ENCODE measurements at regions not wholly inside any gene's neighbourhood (a gene's known extent, or its start where the extent isn't known, plus 50 kb on each side); places are given as distances from the start of the nearest gene placed in this dataset.

GRCh38 chr6:74654296-74654695 is 551.6 kb downstream of the COL12A1 start:
- no peak for DNase-seq (ENCODE audit: low read depth, low spot score)
- no peak overlapping the region for H3K27ac ChIP-seq

- no peak for DNase-seq (ENCODE audit: low read depth, low spot score)
- no peak overlapping the region for H3K27ac ChIP-seq
Measured at GRCh38 chr6:74651948-74652842, 553.7 kb downstream of the COL12A1 start.

- H3K27ac ChIP-seq, result no peak overlapping the region
- DNase-seq (ENCODE audit: low read depth, low spot score), result no peak
Measured at GRCh38 chr6:74650668-74651067, 555.2 kb downstream of the COL12A1 start.

- DNase-seq (ENCODE audit: low read depth, low spot score), result no peak
- H3K27ac ChIP-seq, result no peak overlapping the region
Measured at GRCh38 chr6:74646461-74646860, 559.4 kb downstream of the COL12A1 start.

GRCh38 chr6:74645108-74645849 is 560.6 kb downstream of the COL12A1 start:
- H3K27ac ChIP-seq, result no peak overlapping the region
- no peak for DNase-seq (ENCODE audit: low read depth, low spot score)

GRCh38 chr6:74642101-74642500 is 563.8 kb downstream of the COL12A1 start:
- H3K27ac ChIP-seq, result no peak overlapping the region
- DNase-seq (ENCODE audit: low read depth, low spot score), result no peak

- no peak for DNase-seq (ENCODE audit: low read depth, low spot score)
- H3K27ac ChIP-seq, result no peak overlapping the region
Measured at GRCh38 chr6:74638412-74638811, 567.4 kb downstream of the COL12A1 start.

- H3K27ac ChIP-seq, result no peak overlapping the region
Measured at GRCh38 chr6:74632196-74632875, 573.5 kb downstream of the COL12A1 start.

GRCh38 chr6:74631564-74631963 is 574.3 kb downstream of the COL12A1 start:
- no peak for DNase-seq (ENCODE audit: low read depth, low spot score)
- no peak overlapping the region for H3K27ac ChIP-seq

More at GRCh38 chr6:74632196-74632875, 573.5 kb downstream of the COL12A1 start:
- no peak for DNase-seq (ENCODE audit: low read depth, low spot score)

- no peak overlapping the region for H3K27ac ChIP-seq
- no peak for DNase-seq (ENCODE audit: low read depth, low spot score)
Measured at GRCh38 chr6:74626288-74626687, 579.6 kb downstream of the COL12A1 start.

GRCh38 chr6:74623027-74623426 is 582.8 kb downstream of the COL12A1 start:
- no peak for DNase-seq (ENCODE audit: low read depth, low spot score)

GRCh38 chr6:74611220-74611619 is 594.6 kb downstream of the COL12A1 start:
- DNase-seq (ENCODE audit: low read depth, low spot score), result no peak
- no peak overlapping the region for H3K27ac ChIP-seq

More at GRCh38 chr6:74623027-74623426, 582.8 kb downstream of the COL12A1 start:
- H3K27ac ChIP-seq, result no peak overlapping the region

GRCh38 chr6:74610352-74610751 is 595.5 kb downstream of the COL12A1 start:
- no peak for DNase-seq (ENCODE audit: low read depth, low spot score)

GRCh38 chr6:74609871-74610270 is 596.0 kb downstream of the COL12A1 start:
- no peak for DNase-seq (ENCODE audit: low read depth, low spot score)
- H3K27ac ChIP-seq, result no peak overlapping the region

More at GRCh38 chr6:74610352-74610751, 595.5 kb downstream of the COL12A1 start:
- H3K27ac ChIP-seq, result no peak overlapping the region

GRCh38 chr6:74607934-74608333 is 597.9 kb downstream of the COL12A1 start:
- H3K27ac ChIP-seq, result no peak overlapping the region
- DNase-seq (ENCODE audit: low read depth, low spot score), result no peak

GRCh38 chr6:74607468-74607867 is 598.4 kb downstream of the COL12A1 start:
- DNase-seq (ENCODE audit: low read depth, low spot score), result no peak
- no peak overlapping the region for H3K27ac ChIP-seq

- H3K27ac ChIP-seq, result no peak overlapping the region
- DNase-seq (ENCODE audit: low read depth, low spot score), result no peak
Measured at GRCh38 chr6:74606582-74607071, 599.2 kb downstream of the COL12A1 start.

GRCh38 chr6:74605922-74606581 is 599.8 kb downstream of the COL12A1 start:
- no peak overlapping the region for H3K27ac ChIP-seq

GRCh38 chr6:74604279-74604678 is 601.6 kb downstream of the COL12A1 start:
- H3K27ac ChIP-seq, result no peak overlapping the region
- no peak for DNase-seq (ENCODE audit: low read depth, low spot score)

More at GRCh38 chr6:74605922-74606581, 599.8 kb downstream of the COL12A1 start:
- no peak for DNase-seq (ENCODE audit: low read depth, low spot score)

All from epithelial cell of prostate (primary cell).